GM21528 (cell line): ENCODE measurements at regions not wholly inside any gene's neighbourhood (a gene's known extent, or its start where the extent isn't known, plus 50 kb on each side); places are given as distances from the start of the nearest gene placed in this dataset.

Experiments
- ATAC-seq: cut with Tn5 transposase; IDR thresholded peaks from one replicate; pipeline ENCODE4 v1.9.1; 2021; ENCODE audit warnings: mild to moderate bottlenecking, moderate library complexity; ENCODE audit not compliant: unreplicated experiment, low FRiP score

DNA sequence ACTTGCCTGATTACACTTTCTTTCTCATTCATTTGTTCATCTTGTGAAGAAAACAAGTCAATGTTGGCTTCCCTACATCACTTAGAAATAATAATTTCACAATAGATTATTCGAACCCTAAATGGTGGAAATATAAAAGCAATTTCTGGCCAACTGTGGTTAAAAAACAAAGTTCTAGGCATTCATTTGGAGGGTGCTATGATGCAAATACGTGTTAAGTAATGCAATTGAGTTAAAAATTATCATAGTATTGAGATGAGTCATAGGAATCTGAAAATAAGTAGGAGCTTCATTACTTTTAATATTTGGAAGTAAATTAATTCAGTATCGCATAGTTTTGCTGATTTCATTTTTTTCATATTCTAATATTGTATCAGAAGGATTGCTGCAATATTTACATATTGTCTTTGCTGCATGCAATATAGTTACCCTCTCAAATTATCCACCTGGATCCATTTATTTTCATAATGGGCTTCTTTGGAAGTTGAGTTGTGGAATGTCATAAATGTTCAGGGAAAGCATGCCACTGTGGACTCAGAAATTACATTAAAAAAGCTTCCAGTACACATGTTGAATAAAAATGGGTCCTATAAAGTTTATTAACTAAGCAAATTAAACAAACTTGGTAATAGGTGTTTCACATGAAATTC is 647.7 kb upstream of the WWC1 start:
- ATAC-seq = no peak

DNA sequence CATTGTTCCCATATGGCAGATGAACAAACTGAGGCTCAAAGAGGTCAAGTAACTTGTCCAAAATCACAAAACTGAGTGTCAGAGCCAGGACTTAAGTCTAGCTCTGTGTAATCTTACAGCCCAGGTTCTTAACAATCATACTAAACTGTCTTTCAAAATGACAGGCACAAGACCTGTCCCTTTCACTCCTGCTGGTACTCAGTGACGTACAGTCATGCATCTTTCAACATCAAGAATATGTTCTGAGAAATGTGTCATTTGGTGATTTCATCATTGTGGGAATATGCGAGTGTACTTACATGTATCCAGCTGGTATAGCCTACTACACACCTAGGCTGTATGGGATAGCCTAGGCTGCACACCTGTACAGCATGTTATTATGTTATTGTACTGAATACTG is 646.8 kb upstream of the WWC1 start:
- no peak for ATAC-seq

DNA sequence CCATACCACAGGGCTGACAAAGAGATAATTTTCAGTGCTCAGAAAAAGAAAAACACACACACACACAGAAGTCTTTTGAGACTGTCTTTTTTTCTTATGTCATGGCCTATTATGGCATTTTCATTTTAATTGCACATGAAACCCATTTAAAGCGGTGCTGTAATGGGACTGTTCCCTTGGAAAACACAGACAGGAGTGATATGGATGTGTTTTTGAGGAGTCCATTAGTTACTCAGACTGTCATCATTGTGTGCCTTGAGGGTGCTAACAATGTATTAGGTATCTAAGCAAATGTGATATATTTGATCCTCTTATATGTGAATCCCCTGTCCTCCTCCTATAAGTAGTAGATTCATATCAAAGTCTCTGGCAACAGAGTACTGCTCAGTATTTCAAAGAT is 642.0 kb upstream of the WWC1 start:
- no peak for ATAC-seq

DNA sequence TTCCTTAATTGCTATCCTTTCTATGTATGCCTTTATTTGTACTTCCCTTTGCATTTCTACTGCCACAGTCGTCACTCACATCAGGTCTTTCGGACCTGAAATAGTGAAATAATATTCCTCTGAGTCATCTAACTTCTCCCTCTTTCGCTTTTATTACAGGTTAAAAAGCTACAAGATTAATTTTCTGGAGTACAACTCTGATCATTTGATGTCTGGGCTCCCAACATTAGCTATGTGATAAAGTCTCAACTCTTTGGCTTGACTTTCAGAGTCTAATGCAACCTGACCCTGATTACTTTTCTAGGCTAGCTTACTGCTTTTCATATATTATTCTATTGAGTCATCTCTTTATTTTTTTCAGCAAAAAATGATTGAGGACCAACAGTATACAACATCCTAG is 638.8 kb upstream of the WWC1 start:
- ATAC-seq = no peak

DNA sequence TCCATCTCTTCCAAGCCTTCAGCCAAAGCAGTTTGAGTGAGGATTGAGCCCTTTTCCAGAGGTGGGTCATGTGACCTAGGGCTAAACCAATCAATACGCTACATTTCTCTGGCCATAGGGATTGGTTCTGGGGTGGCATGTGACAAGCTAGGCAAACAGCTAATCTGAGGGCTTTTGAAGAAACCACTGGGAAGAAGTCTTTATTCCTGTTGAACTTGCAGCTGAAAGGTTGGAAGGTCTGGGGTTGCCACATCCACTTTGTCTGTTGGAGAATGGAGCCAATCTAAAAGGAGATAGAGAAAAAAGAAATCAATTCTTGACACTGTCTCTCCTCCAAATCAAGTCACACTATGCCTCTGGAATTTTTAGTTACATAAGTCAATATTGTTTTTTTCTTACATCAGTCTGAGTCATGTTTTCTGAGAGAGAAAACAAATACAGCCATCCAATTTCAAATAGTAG is 637.8 kb upstream of the WWC1 start:
- no peak for ATAC-seq

DNA sequence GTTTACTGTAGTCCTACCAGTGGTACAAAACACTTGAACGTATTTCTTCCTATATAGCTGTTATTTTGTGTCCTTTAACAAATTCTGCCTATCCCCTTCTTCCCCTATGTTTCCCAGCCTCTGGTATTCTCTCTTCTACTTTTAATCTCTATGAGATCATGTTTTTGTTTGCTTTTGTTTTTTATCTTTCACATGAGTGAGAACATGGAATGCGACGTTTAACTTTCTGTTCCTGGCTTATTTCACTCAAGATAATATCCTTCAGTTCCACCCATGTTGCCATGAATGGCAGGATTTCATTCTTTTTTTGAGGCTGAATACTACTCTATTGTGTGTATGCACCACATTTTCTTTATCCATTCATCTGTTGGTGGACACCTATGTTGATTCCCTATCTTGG is 634.4 kb upstream of the WWC1 start:
- ATAC-seq = no peak

DNA sequence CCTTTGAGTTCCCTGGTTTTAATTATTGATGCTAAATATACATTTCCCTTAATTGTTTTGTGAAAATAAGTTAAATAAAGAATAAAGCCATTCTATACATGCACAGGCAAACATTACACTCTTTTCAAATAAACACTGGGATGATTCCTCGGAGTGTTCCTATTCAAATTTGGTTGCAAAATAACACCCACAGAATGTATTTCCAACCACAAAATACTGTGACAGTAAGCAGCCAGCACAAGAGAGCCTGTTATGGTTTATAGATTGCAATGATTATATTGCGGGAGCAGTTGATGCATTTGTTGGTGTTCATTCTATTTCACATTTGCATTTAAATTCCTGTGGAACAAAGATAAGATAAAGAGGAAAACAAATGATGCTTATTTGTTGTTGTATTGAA is 632.6 kb upstream of the WWC1 start:
- ATAC-seq = no peak

DNA sequence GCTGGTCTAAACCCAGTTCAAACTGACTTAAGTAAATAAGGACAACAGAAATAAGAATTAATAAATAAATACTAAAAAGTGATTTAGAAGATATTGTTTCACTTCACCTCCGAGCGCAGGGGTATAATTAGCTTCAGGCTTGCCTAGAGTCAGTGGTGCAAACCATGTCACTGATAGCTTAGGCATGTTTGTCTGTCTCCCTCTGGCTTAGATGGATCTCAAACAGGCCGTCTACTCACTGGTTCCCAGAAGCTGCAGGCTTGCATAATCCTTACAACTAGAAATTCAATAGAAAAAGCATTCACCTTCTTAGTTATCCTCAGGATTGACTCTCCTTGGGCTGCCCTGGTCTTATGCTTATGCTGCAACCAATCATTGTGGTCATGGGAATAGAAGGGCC is 629.8 kb upstream of the WWC1 start:
- no peak for ATAC-seq

DNA sequence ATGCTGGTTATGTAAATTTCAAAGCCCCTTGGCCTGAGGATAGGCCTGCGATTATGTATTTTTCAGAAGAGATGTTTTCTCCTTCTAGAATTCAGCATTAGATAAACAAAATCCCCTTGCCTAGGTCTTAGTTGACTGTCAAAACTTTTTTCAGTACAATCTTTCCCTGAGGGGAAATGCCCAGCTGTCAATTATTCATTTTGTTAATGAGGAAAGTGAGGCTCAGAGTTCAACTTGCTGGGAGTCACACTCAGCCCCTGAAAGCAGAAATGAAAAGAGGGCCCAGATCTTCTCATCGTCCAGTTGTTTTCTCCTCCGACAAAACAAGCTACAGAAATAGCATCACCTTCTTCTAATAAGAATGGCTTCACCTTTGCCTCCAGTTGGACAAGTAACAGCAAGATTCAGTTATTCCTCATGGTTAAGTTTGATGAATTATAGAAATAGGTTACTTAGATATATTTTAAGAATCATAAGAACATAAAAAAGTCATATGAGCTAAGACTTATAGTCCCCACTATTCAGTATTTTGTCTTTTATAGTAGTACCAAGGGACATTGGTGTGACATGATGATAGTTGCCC is 627.1 kb upstream of the WWC1 start:
- ATAC-seq = no peak

DNA sequence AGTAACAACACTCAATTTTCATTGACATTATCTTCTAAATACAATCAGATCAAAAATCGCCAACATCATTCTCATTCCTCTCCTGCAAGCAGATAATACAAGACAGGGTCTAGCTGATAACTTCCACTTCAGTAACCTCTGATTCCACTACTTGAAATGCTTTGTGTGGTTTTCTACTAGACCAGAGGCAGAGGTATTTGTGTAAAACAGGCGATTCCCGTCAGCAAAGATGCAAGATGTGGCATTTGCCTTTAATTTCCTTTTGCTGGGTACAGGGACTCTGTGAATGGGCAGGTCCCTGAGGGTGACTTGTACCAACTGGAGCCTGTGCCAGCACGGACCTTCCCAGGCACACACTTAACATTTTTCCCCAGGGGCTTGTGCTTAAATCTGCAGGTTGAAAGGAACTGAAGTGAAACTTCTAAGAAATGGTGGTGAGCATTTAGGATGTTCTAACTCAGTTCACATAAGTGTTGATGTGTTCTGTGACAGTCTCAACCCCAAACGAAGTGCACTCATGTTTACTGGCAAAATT is 625.5 kb upstream of the WWC1 start:
- ATAC-seq = no peak

DNA sequence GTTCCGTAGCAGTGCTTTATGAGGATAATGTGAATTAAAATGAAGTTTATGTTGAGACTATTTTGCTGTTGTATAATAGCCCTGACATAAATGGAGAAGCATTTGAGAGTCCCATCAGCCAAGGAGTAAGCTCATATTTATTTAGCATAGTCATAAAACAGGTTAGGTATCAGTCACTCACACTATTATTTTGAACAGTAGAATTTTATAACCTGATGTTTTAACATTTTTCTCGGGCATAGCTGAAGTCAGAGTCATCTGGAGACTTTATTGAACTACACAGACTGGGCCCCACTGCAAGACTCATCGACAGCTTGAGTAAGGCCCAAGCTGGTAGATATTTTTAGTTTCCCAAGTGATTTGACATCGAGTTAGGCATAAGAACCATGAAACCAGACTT is 620.3 kb upstream of the WWC1 start:
- ATAC-seq = no peak

DNA sequence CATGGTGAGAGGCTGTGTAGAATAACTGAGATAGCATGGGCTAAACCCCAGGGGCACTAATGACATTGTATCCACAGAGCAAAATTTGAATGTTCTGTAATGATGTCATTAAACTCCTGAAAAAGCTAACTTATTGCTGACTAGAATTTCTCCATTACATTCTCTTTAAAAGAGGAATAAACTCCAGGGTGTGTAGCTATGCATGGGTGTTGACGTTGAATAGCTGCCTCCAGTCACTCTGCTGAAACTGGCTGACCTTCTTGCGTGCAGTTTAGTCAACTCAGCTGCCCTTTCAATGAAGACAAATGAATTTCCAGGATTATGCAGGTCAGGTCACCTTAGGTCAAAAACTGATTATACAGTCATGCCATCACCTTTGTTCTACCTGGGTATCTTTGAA is 617.5 kb upstream of the WWC1 start:
- no peak for ATAC-seq

DNA sequence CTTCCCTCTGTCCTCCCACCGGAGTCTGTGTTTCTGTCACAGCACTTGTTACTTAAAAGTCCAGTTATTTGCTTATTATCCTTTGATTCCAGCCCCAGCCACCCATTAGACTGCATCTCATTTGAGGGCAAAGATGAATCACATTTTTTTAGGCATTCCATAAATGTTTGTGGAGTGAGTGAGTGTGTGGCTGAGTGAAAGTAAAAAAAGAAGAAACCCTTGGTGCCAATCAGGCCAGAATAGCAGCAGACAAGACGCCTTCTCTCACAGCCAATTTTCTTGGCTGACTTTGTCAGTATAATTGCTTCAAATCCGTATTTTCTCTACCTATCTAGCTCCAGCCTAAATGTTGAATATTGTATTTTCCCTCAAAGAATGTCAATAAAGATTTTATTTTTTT is 613.0 kb upstream of the WWC1 start:
- no peak for ATAC-seq

DNA sequence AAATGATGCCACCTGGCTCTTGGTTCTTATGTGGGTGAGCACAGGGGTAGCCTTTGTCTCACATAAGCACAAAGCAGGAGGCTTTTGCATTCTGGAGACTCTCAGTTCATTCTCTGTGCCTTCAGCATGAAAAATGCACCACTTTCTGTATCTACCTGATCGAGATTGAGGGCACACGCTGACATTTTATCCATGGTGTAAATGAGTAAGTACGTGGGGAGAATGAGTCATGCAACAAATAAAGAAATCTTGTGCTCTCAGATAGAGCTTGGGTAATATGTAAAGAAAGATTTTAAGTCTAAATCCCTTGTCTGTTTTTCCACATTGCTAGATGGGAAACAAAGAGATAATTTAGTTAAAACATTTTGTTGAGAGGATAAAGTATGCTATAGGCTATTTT is 607.2 kb upstream of the WWC1 start:
- ATAC-seq = no peak

DNA sequence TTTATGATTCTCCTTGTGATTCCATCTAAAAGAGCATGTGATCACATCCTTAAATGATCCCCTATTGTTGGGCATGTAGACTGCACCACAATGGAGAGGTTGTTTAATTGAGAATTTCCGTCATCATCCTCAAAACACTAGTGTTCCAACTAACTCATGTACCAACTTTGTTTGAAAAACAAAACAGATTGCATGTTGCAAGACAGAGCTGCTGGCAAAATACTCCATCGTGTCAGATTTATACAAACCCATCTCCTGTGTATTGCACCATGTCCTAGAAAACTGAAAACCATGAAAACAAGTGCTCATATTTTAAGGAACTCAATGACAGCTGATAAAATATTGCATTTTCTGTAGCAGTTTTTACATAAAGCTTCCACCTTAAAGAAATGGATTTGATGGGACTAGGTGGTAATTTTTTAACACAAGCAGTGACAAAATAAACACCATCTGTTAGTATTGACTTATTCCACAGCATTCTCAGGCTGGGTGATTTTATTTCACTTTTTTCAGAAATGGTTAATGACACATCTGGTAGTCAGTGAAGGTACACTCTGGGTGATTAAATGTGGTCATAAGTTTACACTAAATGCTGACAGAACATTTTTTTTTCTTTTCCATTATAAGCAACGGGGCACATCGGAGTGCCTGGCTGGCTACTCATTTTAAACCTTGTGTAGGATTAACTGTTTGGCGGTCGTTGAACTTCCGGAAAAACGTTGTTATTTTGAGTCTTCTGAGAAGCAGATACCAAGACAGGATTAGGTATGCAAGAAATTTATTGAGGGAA is 602.9 kb upstream of the WWC1 start:
- ATAC-seq = no peak

DNA sequence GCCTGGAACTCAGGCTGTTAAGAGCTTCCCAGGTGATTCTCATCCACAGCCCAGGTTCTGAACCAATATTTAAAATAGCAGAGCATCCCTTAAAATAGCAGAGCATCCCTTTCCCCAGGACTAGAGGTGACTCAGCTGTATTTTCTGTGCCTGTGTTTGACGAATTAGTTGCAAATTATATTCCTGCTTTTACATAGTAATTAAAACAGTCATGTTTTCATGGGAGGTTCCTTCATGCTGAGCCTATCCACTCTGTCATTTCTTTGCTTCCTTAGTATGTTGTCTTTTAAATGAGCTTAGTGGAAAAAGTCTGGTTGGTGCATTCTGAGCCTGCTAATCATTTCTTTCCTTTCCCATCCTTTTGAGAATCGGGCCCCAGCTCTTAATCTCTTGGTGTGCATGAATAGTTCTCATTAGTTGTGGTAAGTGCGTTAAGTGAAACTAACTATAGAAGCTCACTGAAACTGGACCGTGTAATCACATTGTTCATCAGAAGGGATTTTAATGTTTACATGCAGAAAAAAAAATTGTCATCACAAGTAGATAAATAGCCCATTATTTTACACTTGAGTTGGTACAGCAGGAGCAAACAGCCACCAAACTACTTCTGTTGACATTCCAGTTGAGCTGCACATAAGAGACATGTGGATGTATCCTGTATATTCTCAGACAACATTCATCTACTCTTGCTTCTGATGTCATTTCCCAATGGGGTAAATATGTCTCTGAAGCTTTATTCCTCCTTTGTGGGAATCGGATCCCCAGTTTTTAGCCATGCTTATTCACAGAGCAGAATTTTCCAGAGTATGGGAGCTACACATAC is 596.9 kb upstream of the WWC1 start:
- no peak for ATAC-seq

DNA sequence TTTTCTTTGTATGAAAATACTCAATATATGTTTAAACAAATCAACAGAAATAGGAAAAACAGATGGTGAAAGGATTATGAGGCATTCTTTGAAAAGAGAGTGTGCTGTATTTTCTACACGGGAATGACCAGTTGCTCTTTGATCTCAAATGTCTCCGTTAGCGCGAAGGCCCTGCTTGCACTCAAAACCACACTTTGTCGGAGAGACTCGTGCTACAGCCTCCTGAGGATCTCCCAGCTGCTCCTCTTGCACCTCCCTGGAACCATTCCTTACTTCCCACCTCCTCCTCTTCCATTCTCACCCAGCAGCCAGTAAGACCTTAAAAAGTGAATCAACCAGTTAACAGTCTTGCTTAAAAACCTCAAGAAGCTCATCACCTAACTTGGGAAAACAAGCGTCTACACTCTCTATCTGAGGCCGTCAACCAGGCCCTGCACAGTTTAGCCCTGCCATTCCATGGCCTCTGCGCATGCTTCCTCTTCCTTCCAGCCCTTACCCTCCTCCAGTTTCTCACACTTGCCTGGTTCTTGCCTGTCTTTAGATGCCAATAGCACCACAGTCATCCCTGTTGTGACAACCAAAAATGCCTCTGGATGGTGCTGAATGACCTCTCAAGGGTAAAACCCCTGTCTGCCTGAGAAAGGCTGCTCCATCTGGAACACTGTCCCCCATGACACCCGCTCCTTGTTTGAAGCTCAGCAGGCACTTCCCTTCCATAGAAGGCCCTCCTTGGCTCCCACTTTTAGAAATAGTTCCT is 594.7 kb upstream of the WWC1 start:
- ATAC-seq = no peak

DNA sequence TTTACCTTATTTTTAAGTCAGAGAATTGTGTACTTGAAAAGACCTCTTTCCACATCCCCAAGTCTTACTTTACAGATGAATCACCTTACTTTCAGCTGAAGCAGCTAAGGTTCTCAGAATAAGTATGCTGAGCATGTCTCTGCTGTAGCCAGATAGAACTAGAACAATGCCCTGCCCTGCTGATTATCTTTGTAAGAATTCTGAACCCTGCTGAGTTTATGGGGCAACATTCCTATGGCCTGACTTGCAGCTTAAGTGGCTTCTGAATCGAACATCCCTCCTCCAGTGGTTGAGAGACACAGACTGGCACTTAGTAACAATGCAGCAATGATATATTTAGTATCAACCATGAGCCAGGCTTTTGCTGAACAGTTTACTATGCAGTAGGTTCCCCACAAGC is 592.0 kb upstream of the WWC1 start:
- no peak for ATAC-seq

DNA sequence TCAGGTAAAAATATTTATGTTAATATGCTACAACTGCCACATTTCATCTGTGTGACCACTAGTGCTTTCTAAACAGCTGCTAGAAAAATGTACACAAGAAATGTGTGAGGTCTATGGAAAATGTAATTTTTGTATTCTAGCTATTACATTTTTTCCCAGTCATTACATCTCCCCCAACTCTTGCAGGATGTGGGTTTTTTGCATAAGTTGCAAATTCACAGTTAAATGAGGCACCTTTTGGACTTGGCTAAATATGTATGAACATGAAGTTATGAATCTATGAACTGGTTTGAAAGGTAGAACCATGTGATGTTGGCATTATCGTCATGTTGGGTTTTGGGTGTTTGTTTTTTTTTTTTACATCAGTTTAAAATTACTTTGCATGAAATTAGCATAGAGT is 590.4 kb upstream of the WWC1 start:
- no peak for ATAC-seq

DNA sequence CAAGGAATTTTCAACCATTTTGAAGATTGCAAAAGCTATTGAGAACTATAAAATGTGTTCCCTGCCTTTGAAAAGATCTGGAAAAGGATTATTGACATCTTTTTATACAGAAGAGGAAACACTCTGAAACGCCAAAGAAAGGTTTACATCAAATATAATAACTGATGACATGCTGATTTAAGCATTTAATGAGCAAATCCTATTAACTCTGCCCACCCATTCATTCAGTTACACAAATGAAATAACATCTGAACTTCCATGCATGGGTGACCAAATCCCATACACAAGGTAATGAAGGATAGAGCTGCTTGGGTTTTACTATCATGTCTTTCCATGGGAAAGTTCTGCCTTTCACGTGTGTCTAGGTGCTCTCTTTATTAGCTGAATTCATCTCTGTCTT is 589.4 kb upstream of the WWC1 start:
- no peak for ATAC-seq
